A549 (cell line): ENCODE measurements at regions not wholly inside any gene's neighbourhood (a gene's known extent, or its start where the extent isn't known, plus 50 kb on each side); places are given as distances from the start of the nearest gene placed in this dataset.

Experiments used
- ATAC-seq, 2 experiments: fragments of 200-7000 bp in 1 of 2; fragments of >200 bp in 1 of 2; cut with Nextera tagmentation in 1 of 2; cut with Tn5 transposase in 1 of 2; 3 replicates each; pipeline versions ENCODE4 v1.8.0 to v1.9.1; 2018 to 2020; ENCODE audit warnings: mild to moderate bottlenecking in 1 of 2, moderate library complexity in 1 of 2
- CTCF ChIA-PET: fragments of 300-600 bp; sonication (Branson Sonifier 250); formaldehyde crosslinking; extraction: SDS; loops from one replicate; lab custom pipeline; 2021; ENCODE audit warnings: antibody characterized with exemption, inconsistent platforms; lab: Yijun Ruan, JAX
- POLR2A ChIA-PET: fragments of 350-600 bp; formaldehyde crosslinking; extraction: SDS; loops from one replicate; lab custom pipeline; 2021; ENCODE audit warnings: antibody characterized with exemption, inconsistent platforms; lab: Yijun Ruan, JAX
- DNase-seq, 2 experiments: peaks; one replicate each; pipeline versions ENCODE4 v3.0.0 to v3.0.0-alpha.2; 2011 to 2016; ENCODE audit warnings: low read depth in 1 of 2, low spot score in 1 of 2
- FAIRE-seq: peaks from 2 replicates; lab custom pipeline; 2011; peaks lifted over from hg19 to GRCh38; lab: Jason Lieb, UNC
- H3K27ac ChIP-seq, 2 experiments: fragments of >200 bp; sonication (Bioruptor Twin); formaldehyde crosslinking; 3 replicates each; pipeline ENCODE4 v1.5.1; 2016 to 2017
- H3K4me1 ChIP-seq: fragments of >200 bp; sonication (Bioruptor Twin); formaldehyde crosslinking; 3 replicates; pipeline ENCODE4 v1.6.1; 2016
- H3K4me2 ChIP-seq: fragments of >200 bp; sonication (Bioruptor Twin); formaldehyde crosslinking; 3 replicates; pipeline ENCODE4 v1.6.1; 2016
- H3K4me3 ChIP-seq: fragments of >200 bp; sonication (Bioruptor Twin); formaldehyde crosslinking; 3 replicates; pipeline ENCODE4 v1.5.1; 2016
- H3K9me3 ChIP-seq: fragments of >200 bp; sonication (Bioruptor Twin); formaldehyde crosslinking; 3 replicates; pipeline ENCODE4 v1.6.1; 2016
- ATOH8 ChIP-seq: fragments of 250-450 bp; sonication (Bioruptor Pico); IDR thresholded peaks from 2 replicates; pipeline ENCODE4 v1.5.0; 2020; ENCODE audit warnings: low read depth, mild to moderate bottlenecking, moderate library complexity
- BHLHE40 ChIP-seq: IDR thresholded peaks from 2 replicates; pipeline ENCODE4 v1.6.1; 2012; ENCODE audit warnings: low read depth, low read length, inconsistent platforms
- CBX2 ChIP-seq: fragments of 200-600 bp; sonication (generic); IDR thresholded peaks from 2 replicates; pipeline ENCODE4 v1.6.1; 2016; ENCODE audit warnings: low read depth, mild to moderate bottlenecking, borderline replicate concordance
- CBX8 ChIP-seq: fragments of 200-600 bp; sonication (generic); IDR thresholded peaks from 2 replicates; pipeline ENCODE4 v1.6.1; 2016
- CHD4 ChIP-seq: fragments of 200-600 bp; sonication (generic); IDR thresholded peaks from 2 replicates; pipeline ENCODE4 v1.6.1; 2016; ENCODE audit warnings: antibody characterized with exemption, mild to moderate bottlenecking, borderline replicate concordance
- CTCF ChIP-seq: fragments of >200 bp; sonication (Bioruptor Twin); formaldehyde crosslinking; IDR thresholded peaks from 3 replicates; pipeline ENCODE4 v1.5.1; 2016
- ELK1 ChIP-seq: fragments of 150-350 bp; IDR thresholded peaks from 2 replicates; pipeline ENCODE4 v1.6.1; 2014; ENCODE audit warnings: low read depth, mild to moderate bottlenecking, low read length
- FOXS1 ChIP-seq: fragments of 250-450 bp; sonication (Bioruptor Pico); IDR thresholded peaks from 2 replicates; pipeline ENCODE4 v1.5.0; 2020; ENCODE audit warnings: mild to moderate bottlenecking, moderate library complexity
- GATA3 ChIP-seq: IDR thresholded peaks from 2 replicates; pipeline ENCODE4 v1.6.1; 2012; ENCODE audit warnings: borderline replicate concordance
- HDAC2 ChIP-seq: fragments of 200-600 bp; sonication (generic); IDR thresholded peaks from 2 replicates; pipeline ENCODE4 v1.6.1; 2016
- HEYL ChIP-seq: fragments of 250-450 bp; sonication (Bioruptor Pico); IDR thresholded peaks from 2 replicates; pipeline ENCODE4 v1.8.0; 2021; ENCODE audit warnings: mild to moderate bottlenecking, moderate library complexity
- HOXA7 ChIP-seq: fragments of 250-450 bp; sonication (Bioruptor Pico); IDR thresholded peaks from 2 replicates; pipeline ENCODE4 v1.5.0; 2020; ENCODE audit warnings: mild to moderate bottlenecking, moderate library complexity
- HOXB13 ChIP-seq: fragments of 250-450 bp; sonication (Bioruptor Pico); IDR thresholded peaks from 2 replicates; pipeline ENCODE4 v1.5.0; 2020; ENCODE audit warnings: low read depth, mild to moderate bottlenecking, moderate library complexity
- HOXB5 ChIP-seq: fragments of 250-450 bp; sonication (Bioruptor Pico); IDR thresholded peaks from 2 replicates; pipeline ENCODE4 v1.5.0; 2020; ENCODE audit warnings: mild to moderate bottlenecking, moderate library complexity
- JUN ChIP-seq, 2 experiments: fragments of >200 bp; sonication (Bioruptor Twin); formaldehyde crosslinking; IDR thresholded peaks; 2 replicates in 1 of 2; 3 replicates in 1 of 2; pipeline ENCODE4 v1.6.1; 2016 to 2017
- JUNB ChIP-seq: fragments of >200 bp; sonication (Bioruptor Twin); formaldehyde crosslinking; IDR thresholded peaks from 2 replicates; pipeline ENCODE4 v1.6.1; 2016
- KDM5A ChIP-seq: fragments of 200-600 bp; sonication (generic); IDR thresholded peaks from 2 replicates; pipeline ENCODE4 v1.6.1; 2016; ENCODE audit warnings: antibody characterized with exemption, mild to moderate bottlenecking
- MAFK ChIP-seq: fragments of 450-650 bp; IDR thresholded peaks from 2 replicates; pipeline ENCODE4 v1.6.1; 2014; ENCODE audit not compliant: partially characterized antibody
- MAZ ChIP-seq: fragments of 150-350 bp; IDR thresholded peaks from 2 replicates; pipeline ENCODE4 v1.6.1; 2014; ENCODE audit warnings: antibody characterized with exemption, low read depth, low read length, borderline replicate concordance
- NR3C1 ChIP-seq: fragments of >200 bp; sonication (Bioruptor Twin); formaldehyde crosslinking; IDR thresholded peaks from 3 replicates; pipeline ENCODE4 v1.6.1; 2017
- PHF8 ChIP-seq: fragments of 200-600 bp; sonication (generic); IDR thresholded peaks from 2 replicates; pipeline ENCODE4 v1.6.1; 2016; ENCODE audit warnings: low read depth, mild to moderate bottlenecking, antibody characterized with exemption, moderate library complexity, borderline replicate concordance
- RFX5 ChIP-seq: fragments of 450-650 bp; IDR thresholded peaks from 2 replicates; pipeline ENCODE4 v1.7.1; 2014; ENCODE audit warnings: antibody characterized with exemption, mild to moderate bottlenecking, moderate library complexity
- SMC3 ChIP-seq: fragments of >200 bp; sonication (Bioruptor Twin); formaldehyde crosslinking; IDR thresholded peaks from 3 replicates; pipeline ENCODE4 v1.6.1; 2018; ENCODE audit warnings: inconsistent platforms
- TFCP2L1 ChIP-seq: fragments of 250-450 bp; sonication (Bioruptor Pico); IDR thresholded peaks from 2 replicates; pipeline ENCODE4 v1.5.0; 2021; ENCODE audit warnings: mild to moderate bottlenecking
- TP53 ChIP-seq: fragments of 250-450 bp; sonication (Bioruptor Pico); IDR thresholded peaks from 2 replicates; pipeline ENCODE4 v1.5.0; 2021; ENCODE audit warnings: mild to moderate bottlenecking, moderate library complexity
- WGBS: methylation state at CpG from one replicate; pipeline ENCODE4 v1.1.6; 2017; ENCODE audit errors: missing lambda C conversion rate; 5-methylcytosine and 5-hydroxymethylcytosine counted together
- TF ChIP-seq, protein P1 (sequence below): fragments of >200 bp; sonication (Bioruptor Twin); formaldehyde crosslinking; IDR thresholded peaks from 3 replicates; pipeline ENCODE4 v1.6.1; 2016
- TF ChIP-seq, protein P2 (sequence below): IDR thresholded peaks from 2 replicates; pipeline ENCODE4 v1.6.1; 2012

DNA sequence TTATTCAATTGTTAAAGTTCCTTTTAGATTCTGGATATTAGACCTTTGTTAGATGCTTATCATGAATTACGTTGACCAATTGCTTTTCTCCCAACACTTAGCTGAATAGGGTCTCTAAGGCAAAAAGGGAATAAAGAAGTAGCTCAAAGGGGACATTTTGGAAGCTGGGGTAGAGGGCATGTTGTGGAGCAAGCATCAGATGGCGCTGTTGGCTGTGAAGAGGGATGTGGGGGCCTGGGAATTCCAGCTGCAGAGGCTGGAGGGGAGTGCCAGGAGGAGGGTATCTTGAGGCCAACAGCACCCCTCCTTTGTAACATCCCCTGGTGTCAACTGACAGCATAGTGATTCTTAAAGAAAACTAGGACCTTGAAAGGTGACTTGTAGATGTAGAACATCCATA, 198.2 kb downstream of the ADCYAP1 start:
- no peak overlapping the region for H3K27ac ChIP-seq
- TF ChIP-seq BHLHE40, result no peak
- TF ChIP-seq, all 56 proteins: peak for 0
- H3K4me2 ChIP-seq, result no peak overlapping the region
- FAIRE-seq, result no peak
- no peaks in the 10 kb centered on the region for H3K4me1 ChIP-seq
- H3K4me3 ChIP-seq, result no peak overlapping the region
- CTCF ChIA-PET, result interaction anchor here (1.1 kb wide), 1 partner anchor 12 kb away, joined by 3 read pairs; no protein-coding TSS in a partner anchor
- H3K9me3 ChIP-seq, result no peaks in the 10 kb centered on the region
- ATAC-seq, result no peak
- POLR2A ChIA-PET, result no interaction called here
- no peak for DNase-seq
- 3% methylated on average over 2 of the region's 2 CpGs for WGBS

DNA sequence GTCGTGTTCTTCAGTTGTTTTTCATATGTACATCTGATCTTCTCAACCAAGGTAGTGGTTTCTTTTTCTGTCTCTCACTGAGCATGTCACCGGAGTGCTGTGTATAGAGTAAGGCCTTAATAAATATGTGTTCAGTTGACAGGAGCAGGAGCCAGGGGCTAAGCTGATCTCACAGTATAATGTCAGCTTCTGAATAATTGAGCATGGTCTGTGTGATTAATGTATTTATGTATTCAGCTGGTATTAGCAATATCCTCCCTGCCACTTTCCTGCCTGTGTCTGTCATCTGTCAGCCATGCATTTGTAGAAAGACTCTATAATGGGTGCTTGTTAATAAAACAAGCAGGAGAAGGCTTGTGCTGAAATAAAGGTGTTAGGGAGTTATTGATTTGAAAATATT, 198.9 kb downstream of the ADCYAP1 start:
- H3K4me3 ChIP-seq, result no peak overlapping the region
- no peak for TF ChIP-seq SMC3
- no peak for TF ChIP-seq RFX5
- no peak for TF ChIP-seq FOXS1 (CRISPR knock-in tag)
- TF ChIP-seq ELK1, result no peak
- TF ChIP-seq HOXB5 (CRISPR knock-in tag), result no peak
- no peak for TF ChIP-seq JUN (IDR thresholded peaks at IDR 0.05)
- no peak for TF ChIP-seq TP53
- TF ChIP-seq TFCP2L1 (CRISPR knock-in tag), result no peak
- TF ChIP-seq HOXB13 (CRISPR knock-in tag), result no peak
- no peak for TF ChIP-seq HDAC2
- TF ChIP-seq NR3C1, result no peak
- TF ChIP-seq BHLHE40, result no peak
- no peak for TF ChIP-seq JUNB
- no peak for TF ChIP-seq GATA3
- no peak for TF ChIP-seq PHF8
- no peak for TF ChIP-seq HOXA7 (CRISPR knock-in tag)
- DNase-seq (no peak), ATAC-seq (no peak), FAIRE-seq (no peak)
- ChIA-PET POLR2A (interaction anchor here (0.6 kb wide), 1 partner anchor 507 kb away, joined by 4 read pairs; the partner anchor contains the start of gene CLUL1), CTCF (interaction anchor here (1.1 kb wide), 1 partner anchor 13 kb away, joined by 3 read pairs; no protein-coding TSS in a partner anchor)
- no peak overlapping the region for H3K4me2 ChIP-seq
- H3K27ac ChIP-seq, result no peak overlapping the region
- WGBS, result 0% methylated on average over 2 of the region's 2 CpGs
- no peaks in the 10 kb centered on the region for H3K4me1 ChIP-seq
- no peaks in the 10 kb centered on the region for H3K9me3 ChIP-seq

- Histone ChIP-seq H3K4me3 (no peak overlapping the region), H3K4me1 (no peaks in the 10 kb centered on the region), H3K9me3 (no peaks in the 10 kb centered on the region), H3K4me2 (no peak overlapping the region), H3K27ac (no peak overlapping the region)
- POLR2A ChIA-PET, result interaction anchor here (0.6 kb wide), 1 partner anchor 508 kb away, joined by 4 read pairs; the partner anchor contains the start of gene CLUL1
- FAIRE-seq (no peak), DNase-seq (no peak), ATAC-seq (no peak)
- TF ChIP-seq, protein P1, sequence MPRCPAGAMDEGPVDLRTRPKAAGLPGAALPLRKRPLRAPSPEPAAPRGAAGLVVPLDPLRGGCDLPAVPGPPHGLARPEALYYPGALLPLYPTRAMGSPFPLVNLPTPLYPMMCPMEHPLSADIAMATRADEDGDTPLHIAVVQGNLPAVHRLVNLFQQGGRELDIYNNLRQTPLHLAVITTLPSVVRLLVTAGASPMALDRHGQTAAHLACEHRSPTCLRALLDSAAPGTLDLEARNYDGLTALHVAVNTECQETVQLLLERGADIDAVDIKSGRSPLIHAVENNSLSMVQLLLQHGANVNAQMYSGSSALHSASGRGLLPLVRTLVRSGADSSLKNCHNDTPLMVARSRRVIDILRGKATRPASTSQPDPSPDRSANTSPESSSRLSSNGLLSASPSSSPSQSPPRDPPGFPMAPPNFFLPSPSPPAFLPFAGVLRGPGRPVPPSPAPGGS, result no peak
- TF ChIP-seq MAZ (no peak), HEYL (CRISPR knock-in tag) (no peak), HOXB5 (CRISPR knock-in tag) (no peak), CHD4 (no peak), JUNB (no peak), RFX5 (no peak), KDM5A (no peak), GATA3 (no peak), CBX8 (no peak), MAFK (no peak), CBX2 (no peak), ELK1 (no peak), ATOH8 (no peak), CTCF (no peak)
- TF ChIP-seq, protein P2, sequence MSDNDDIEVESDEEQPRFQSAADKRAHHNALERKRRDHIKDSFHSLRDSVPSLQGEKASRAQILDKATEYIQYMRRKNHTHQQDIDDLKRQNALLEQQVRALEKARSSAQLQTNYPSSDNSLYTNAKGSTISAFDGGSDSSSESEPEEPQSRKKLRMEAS, result no peak
- CTCF ChIA-PET, result no interaction called here
- WGBS, result 4% methylated on average over 4 of the region's 4 CpGs
These were observed 199.7 kb downstream of the ADCYAP1 start for GRCh38 chr18:1104181-1104881.
